T-helper 22 cell (primary cell): ENCODE measurements at regions not wholly inside any gene's neighbourhood (a gene's known extent, or its start where the extent isn't known, plus 50 kb on each side); places are given as distances from the start of the nearest gene placed in this dataset.

Source experiments
- DNase-seq: peaks from one replicate; pipeline ENCODE4 v3.0.0-alpha.2; 2020; ENCODE audit warnings: low read depth

DNA sequence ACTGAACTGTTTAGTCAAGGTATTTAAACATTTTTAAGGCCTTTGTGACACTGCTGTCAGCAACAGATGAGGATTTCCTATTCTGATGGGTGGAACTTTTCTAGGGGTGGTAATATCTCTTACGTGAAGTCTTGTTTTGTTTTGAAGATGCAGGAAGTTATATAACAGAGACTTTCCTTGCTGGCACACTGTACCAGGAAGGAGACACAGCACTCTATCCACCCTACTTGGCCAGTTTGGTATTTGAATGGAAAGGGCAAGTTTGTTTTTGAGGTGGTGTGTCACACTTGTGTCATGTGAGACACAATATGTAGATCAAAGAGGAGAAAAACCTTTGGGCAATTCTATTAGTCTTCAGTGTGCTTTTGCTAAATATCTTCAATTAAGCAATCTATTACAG is 51.6 kb upstream of the SRP54 start:
- peak; percentile 45 for DNase-seq

DNA sequence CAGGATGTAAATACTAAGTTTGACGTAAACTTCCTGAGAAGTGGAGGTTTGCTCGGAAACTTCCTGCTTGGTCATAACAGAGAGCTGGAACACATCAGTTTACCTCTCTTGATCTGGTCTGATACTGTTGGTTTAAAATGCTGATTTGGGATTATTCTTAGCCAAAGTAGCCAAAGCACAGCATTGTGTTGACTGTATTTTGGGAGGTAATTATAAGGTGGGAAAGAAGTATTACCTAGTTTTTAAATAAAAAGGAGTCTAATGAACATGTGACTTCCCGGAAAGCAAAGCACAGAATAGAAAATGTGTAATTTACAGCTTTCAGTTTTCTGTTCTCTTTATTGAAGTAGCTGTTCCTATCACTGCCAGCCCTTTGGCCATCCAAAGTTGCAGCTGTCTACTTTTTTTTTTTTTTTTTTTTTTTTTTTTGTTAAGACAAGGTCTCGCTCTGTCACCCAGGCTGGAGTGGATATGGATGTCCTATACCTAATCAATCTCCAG is 52.2 kb upstream of the SRP54 start:
- DNase-seq, result peak; percentile 3

DNA sequence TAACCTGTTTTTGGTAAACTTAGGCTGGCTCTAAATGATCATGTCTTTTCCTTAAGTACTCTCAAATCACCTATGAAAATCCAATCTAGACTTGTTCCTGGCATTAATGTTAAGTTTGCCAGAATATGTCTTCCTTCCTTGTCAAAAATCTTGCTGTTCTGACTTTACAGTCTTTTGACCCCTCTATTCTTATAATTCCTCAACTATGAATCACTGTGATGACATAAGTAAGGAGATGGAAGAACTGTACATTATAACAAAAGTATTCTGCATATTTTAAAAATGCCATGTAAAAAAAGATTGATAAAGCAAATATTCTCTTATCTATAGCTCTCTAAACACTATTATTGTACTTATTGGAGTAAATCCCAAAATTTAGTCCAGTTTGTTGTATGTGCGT is 51.4 kb upstream of the BAZ1A start:
- no peak for DNase-seq
